Colon (tissue), 2 donors: ENCODE measurements at regions not wholly inside any gene's neighbourhood (a gene's known extent, or its start where the extent isn't known, plus 50 kb on each side); places are given as distances from the start of the nearest gene placed in this dataset.

Source experiments
- FAIRE-seq: peaks from 2 replicates; lab custom pipeline; 2012; peaks lifted over from hg19 to GRCh38; lab: Jason Lieb, UNC
- donor health status: control.
- donor health status: control.

DNA sequence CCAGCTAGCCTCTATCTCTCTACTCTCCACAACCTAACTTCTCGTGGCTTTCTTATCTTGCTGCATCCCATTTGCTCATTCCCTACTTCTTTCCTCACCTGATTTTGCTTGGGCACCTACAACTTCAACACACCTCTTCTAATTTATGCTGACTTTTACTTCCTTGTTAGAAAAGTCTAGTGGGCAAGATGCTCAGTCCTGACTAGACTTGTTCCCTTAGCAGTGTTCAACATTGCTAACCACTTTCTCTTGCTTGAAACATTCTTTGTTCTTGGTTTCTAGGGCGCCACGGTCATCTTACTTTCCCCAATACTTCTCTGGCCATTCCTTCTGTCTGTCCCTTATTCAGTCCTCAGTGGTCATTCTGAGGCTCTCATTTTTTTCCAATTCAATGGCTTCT, 454.7 kb upstream of the CWC22 start:
- no peak for FAIRE-seq

- FAIRE-seq: no peak
Observed at GRCh38 chr2:180456801-180457200, 449.7 kb upstream of the CWC22 start.

DNA sequence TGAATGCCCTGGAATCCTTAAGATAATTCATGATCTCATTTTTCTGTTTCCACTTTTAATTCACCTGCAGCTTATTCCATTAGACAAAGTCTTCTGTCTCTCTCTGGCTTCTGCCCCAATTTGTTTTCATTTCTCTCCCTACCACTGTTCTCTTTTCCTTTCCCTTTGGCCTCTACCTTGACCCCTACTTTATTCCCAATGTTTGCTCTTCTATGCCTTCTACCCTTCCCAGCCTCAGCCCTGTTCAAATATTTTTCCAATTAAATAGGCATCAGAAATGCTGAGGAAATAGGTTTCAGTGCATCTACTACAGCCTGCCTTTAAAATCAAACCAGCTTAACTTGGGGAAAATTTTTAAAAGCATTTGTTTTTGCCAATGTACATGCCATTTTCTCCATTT, 443.7 kb upstream of the CWC22 start:
- no peak for FAIRE-seq

DNA sequence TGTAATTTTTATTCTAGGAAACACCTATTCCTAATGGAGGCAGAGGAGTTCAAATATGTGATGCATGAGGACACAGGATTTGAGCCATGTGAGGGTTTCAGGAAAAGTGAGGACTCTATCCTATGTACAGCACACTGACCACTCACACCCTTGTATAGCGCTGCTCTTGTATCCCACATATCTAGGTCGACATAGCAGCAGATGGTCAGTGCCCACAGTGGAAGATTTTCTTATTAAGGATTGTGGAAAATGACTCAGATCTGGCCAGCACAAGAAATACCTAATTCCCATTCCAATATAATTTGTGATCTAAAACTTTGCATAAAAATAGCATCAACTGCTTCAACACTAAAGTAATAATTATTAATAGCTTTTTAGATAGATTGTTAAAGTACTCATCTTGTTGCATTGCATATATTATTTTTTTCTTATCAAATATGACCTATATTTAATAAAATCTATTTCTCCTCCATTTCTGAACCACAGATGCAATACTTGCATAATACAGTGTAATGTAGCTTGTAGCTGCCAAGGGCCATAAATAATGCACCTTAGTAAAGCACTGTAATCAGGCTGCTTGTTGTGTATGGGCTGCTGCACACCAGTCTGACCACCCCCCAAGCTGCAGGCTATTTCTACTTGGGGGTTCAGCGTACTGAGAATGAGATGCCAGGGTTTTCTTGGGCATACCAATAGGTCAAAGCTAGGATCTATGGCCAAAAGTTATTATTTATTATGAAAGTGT, 442.2 kb upstream of the CWC22 start:
- FAIRE-seq: no peak

- no peak for FAIRE-seq
Observed at GRCh38 chr2:180446492-180446891, 439.4 kb upstream of the CWC22 start.

- no peak for FAIRE-seq
Observed at GRCh38 chr2:180443888-180444287, 436.8 kb upstream of the CWC22 start.

DNA sequence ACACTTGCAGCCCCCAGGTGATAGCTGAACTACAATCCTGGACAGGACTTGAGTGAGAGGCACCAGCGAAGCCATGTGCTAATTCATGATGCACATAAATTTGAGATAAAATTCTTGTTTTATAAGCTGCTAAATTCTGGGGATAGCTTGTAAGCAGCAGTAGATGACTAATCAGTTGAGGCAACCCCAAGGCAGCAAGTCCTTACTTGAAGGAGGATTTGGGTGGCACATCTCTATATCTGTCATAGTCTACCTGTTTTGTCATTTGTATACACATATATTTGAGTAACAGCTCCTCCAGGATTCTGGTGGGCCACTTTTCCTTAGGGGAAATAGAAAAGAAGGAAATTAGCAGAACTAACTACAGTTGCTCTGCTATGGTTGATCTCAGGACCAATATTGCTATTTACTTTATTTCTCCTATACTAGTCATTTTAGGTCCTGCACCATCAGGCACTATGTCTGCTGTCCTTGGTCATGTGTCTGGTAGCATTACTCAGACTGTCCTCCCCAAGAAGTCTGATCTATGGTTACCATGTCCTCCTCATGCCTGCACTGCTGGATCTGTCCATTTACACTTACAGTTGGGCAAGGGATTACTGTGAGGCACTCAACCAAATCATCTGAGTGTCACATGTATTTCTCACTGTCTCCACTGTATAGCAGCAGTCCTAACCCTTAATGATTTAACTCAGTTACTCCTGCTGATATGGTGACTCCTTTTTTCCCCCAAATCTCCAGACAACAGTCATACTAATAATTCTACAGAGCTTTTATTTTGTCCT, 436.0 kb upstream of the CWC22 start:
- no peak for FAIRE-seq

DNA sequence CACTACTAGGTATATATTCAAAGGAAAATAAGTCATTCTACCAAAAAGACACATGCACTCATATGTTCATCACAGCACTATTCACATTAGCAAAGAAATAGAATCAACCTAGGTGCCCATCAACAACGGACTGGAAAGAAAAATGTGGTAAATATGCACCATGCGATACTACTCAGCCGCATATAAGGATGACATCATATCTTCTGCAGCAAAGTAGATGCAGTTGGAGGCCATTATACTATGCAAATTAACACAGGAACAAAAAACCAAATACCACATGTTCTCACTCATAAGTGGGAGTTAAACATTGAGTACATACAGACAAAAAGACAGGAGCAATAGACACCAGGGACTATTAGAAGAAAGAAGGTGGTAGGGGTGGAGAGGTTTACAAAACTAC, 412.1 kb upstream of the CWC22 start:
- no peak for FAIRE-seq

DNA sequence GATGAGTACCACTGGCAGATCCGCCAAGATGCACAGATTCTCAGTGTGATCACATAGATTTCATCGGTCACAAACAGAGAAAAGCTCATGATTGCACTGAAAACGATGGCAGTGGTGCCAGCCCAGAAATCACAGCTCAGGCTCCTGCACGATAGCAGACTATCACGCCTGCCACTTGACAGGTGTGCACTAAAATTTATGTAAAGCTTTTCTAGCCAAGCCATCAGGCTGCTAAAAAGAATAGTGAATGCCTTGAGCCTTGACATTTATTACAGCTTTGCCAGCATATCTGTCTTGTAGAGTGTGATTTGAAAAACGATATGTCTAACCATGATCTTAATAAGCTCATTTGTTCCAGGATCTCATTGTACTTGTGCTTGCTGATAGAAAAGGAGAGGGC, 409.5 kb upstream of the CWC22 start:
- FAIRE-seq: no peak

DNA sequence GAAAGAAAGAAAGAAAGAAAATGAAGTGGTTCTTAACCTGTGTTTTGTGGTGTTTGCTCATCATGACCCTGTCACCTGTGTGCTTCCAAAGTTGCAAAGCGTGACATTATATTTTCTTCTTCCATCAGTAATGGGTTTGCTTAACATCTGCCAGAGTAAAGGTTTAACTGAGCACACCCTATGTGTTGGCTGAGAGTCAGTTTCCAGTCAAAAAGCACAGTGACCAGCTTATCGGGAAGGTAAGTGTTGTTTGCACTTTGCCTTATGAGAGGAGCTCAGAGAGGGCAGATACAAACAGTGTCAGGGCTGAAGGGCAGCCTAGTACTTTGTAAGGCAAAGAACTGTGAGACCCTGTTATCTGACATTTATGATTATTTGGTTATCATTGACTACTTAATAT, 406.2 kb upstream of the CWC22 start:
- FAIRE-seq: no peak

GRCh38 chr2:180412219-180412618, 405.1 kb upstream of the CWC22 start:
- no peak for FAIRE-seq

DNA sequence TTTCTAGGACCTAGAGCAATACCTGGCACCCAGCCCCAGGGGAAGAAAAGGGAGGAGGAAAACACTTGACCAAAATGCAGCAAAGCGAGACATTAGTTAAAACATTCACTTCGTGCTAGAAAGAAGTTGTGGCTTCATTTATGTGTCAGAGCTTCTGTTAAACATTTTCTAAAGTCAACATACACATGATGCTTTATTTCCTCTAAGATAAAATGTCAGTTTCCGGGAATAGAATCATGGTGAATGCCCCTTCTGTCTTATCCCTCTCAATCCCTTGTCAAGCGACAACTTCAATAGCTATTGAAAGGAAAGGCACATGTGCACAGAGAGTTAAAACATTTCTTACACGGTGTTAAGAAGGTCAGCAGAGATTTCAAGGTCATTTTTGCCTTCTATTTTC, 404.6 kb upstream of the CWC22 start:
- FAIRE-seq: no peak

GRCh38 chr2:180406687-180407086, 399.6 kb upstream of the CWC22 start:
- FAIRE-seq: no peak

DNA sequence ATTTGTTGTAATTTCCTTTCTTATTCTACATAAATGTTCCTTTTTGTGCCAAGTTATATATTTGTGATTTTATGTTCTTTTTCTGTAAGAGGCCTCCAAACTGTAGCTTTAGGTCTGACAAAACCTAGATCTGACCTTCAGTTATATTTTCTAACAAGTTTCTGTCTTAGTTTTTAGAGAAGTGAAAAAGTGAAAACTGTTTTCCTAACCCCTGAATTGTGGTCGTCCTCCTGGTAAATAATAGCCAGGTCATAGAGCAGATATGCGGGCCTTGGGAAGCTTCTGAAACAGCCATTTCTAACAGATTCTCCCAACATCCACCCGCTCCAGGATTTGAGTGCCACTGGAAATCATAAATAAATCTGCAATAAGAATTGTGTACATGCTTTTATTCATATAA, 398.4 kb upstream of the CWC22 start:
- FAIRE-seq: no peak

- no peak for FAIRE-seq
Observed at GRCh38 chr2:180394305-180394704, 387.2 kb upstream of the CWC22 start.

DNA sequence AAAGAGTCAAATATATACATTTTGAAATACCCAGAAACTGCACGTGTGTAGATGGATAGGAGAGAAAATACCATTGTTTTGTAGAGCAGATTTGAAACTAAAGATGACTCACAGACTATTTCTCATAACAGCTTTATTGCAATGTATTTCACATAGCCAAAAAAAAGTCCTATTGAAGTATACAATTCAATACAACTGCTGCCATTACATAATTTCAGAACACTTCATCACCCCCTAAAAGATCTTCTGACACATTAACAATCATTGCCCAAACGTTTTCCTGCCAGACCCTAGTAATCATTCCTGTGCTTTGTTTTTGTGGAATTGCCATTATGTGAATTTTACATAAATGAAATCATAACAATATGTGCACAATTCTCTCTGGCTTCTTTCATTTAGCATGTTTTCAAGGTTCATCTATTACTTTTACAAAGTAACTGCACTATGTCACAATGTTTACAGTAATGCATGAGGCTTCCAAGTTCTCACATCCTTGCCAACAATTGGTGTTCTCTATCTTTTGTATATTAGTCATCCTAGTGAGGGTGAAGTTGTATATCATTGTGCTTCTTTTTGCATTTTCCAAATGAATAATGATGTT, 378.6 kb upstream of the CWC22 start:
- no peak for FAIRE-seq

DNA sequence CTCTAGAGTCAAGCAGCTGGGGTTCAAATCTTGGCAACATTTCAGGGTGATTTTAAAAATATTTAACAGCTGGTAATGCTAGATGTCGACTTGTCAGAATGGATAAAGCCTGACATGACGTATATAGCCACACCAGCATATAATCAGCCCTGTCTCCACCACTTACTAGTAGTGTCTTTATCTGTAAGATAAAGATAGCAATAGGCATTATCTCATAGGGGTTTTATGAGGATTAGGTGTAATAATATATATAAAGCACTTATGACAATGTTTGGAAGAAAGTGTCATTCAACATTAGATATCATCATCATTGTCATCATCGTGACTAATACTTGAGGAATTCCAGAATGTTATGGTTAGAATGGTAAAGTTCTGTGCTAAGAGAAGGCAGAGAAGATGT, 369.0 kb upstream of the CWC22 start:
- FAIRE-seq: no peak

DNA sequence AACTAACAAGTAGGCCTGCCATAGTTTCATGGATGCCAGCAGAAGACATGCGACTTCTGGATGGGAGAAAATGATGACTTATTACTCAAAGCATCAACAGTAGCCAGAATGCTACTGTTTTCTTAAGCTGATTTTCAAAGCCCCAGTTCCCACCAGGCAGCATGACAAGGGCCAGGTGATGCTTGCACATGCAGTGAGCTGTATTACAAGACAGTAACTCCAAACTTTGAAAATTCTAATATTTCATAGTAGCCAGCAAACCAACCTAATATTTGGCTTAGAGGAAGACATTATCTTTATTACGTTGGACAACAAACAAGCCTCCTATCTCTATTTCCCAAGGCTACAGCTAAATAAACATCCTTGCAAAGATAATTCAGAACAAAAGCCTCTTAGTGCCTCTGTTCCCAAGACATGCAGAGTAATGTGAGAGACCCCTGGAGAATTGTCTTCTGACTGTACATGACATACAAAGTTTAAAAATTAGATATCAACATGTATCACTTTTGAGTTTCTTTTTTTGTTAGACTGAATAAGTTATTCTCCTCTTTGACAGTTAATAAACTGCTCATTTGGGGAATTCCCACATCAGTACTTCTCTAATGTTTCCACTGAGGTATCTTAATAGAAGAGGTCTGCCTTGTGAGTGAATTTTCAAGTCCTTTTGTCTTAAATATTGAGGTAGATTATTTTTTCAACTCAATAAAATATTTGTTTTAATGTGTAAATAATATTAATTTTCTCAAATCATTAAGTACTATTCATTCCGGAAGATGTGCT, 367.6 kb upstream of the CWC22 start:
- no peak for FAIRE-seq

- FAIRE-seq: no peak
Observed at GRCh38 chr2:180370511-180371205, 363.6 kb upstream of the CWC22 start.

GRCh38 chr2:180368881-180369280, 361.8 kb upstream of the CWC22 start:
- FAIRE-seq: no peak

GRCh38 chr2:180367815-180368214, 360.7 kb upstream of the CWC22 start:
- no peak for FAIRE-seq

- no peak for FAIRE-seq
Observed at GRCh38 chr2:180366481-180366880, 359.4 kb upstream of the CWC22 start.
